ENCODE measurements at regions not wholly inside any gene's neighbourhood (a gene's known extent, or its start where the extent isn't known, plus 50 kb on each side); places are given as distances from the start of the nearest gene placed in this dataset.

GRCh38 chr3:117417411-117417810, 707.8 kb downstream of the TUSC7 start:
- no peak for DNase-seq

- DNase-seq: no peak
Observed at GRCh38 chr3:117427081-117427480, 717.5 kb downstream of the TUSC7 start.

- no peak for DNase-seq
Observed at GRCh38 chr3:117433427-117433826, 723.8 kb downstream of the TUSC7 start.

- no peak for DNase-seq
Observed at GRCh38 chr3:117434661-117435412, 725.3 kb downstream of the TUSC7 start.

GRCh38 chr3:117435506-117435905, 725.9 kb downstream of the TUSC7 start:
- DNase-seq: no peak

- DNase-seq: no peak
Observed at GRCh38 chr3:117439812-117440211, 730.2 kb downstream of the TUSC7 start.

- no peak for DNase-seq
Observed at GRCh38 chr3:117441851-117442250, 732.3 kb downstream of the TUSC7 start.

- DNase-seq: no peak
Observed at GRCh38 chr3:117442566-117442965, 733.0 kb downstream of the TUSC7 start.

- no peak for DNase-seq
Observed at GRCh38 chr3:117443014-117443413, 733.4 kb downstream of the TUSC7 start.

GRCh38 chr3:117444175-117444574, 734.6 kb downstream of the TUSC7 start:
- DNase-seq: no peak

- no peak for DNase-seq
Observed at GRCh38 chr3:117447419-117447818, 737.8 kb downstream of the TUSC7 start.

- DNase-seq: no peak
Observed at GRCh38 chr3:117450026-117450425, 740.4 kb downstream of the TUSC7 start.

- DNase-seq: no peak
Observed at GRCh38 chr3:117454254-117454653, 744.7 kb downstream of the TUSC7 start.

GRCh38 chr3:117454908-117455307, 745.3 kb downstream of the TUSC7 start:
- no peak for DNase-seq

- DNase-seq: no peak
Observed at GRCh38 chr3:117455782-117456181, 746.2 kb downstream of the TUSC7 start.

- no peak for DNase-seq
Observed at GRCh38 chr3:117463276-117464115, 753.9 kb downstream of the TUSC7 start.

- DNase-seq: no peak
Observed at GRCh38 chr3:117471831-117472230, 762.3 kb downstream of the TUSC7 start.

- no peak for DNase-seq
Observed at GRCh38 chr3:117473981-117474538, 764.5 kb downstream of the TUSC7 start.

GRCh38 chr3:117476572-117476971, 767.0 kb downstream of the TUSC7 start:
- DNase-seq: no peak

- DNase-seq: no peak
Observed at GRCh38 chr3:117477214-117477755, 767.7 kb downstream of the TUSC7 start.

- peak in 1 of 5 experiments; percentile 29 for DNase-seq
Observed at GRCh38 chr3:117479095-117479494, 769.5 kb downstream of the TUSC7 start.

GRCh38 chr3:117480525-117480924, 770.9 kb downstream of the TUSC7 start:
- no peak for DNase-seq

GRCh38 chr3:117480972-117481371, 771.4 kb downstream of the TUSC7 start:
- DNase-seq: no peak
